GM19238 (cell line): ENCODE measurements at regions not wholly inside any gene's neighbourhood (a gene's known extent, or its start where the extent isn't known, plus 50 kb on each side); places are given as distances from the start of the nearest gene placed in this dataset.
"Not testable (repeated sequence)": the region's sequence is repeated elsewhere in the genome, so short reads cannot be mapped to it uniquely, and the experiment has no call there.

Experiments
- DNase-seq: peaks from one replicate; pipeline ENCODE4 v3.0.0; 2011; ENCODE audit warnings: low spot score; ENCODE audit not compliant: insufficient read length

DNA sequence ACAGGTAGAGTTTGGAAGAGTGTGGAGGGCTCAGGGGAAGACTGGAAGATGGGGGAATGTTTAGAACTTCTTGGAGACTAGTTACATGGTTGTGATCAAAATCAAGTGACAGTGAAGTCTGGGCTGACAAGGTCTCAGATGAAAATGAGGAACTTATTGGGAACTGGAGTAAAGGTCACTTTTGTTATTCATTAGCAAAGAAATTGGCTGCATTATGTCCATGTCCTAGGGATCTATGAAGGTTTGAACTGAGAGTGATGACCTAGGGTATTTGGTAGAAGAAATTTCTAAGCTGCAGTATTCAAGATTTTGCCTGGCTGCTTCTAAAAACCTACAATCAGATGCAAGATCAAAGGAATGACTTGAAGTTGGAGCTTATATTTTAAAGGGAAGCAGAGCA is 747.1 kb downstream of the KCNJ2 start:
- no peak for DNase-seq

DNA sequence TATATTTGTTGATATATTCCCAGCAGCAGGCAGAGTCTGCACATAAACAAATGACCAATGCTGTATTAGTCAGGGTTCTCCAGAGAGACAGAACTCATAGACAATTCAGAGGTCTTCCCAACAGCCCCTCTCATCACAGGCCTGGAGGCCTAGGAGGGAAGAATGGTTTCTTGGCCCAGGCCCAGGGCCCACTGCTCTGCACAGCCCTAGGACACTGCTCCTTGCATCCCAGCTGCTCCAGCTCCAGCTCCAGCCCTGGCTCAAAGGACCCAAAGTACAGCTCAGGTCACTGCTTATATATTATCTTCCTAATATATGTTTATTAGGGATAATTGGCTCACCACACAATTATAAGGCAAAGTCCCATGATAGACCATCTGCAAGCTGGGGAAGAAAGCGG is 749.9 kb downstream of the KCNJ2 start:
- no peak for DNase-seq

DNA sequence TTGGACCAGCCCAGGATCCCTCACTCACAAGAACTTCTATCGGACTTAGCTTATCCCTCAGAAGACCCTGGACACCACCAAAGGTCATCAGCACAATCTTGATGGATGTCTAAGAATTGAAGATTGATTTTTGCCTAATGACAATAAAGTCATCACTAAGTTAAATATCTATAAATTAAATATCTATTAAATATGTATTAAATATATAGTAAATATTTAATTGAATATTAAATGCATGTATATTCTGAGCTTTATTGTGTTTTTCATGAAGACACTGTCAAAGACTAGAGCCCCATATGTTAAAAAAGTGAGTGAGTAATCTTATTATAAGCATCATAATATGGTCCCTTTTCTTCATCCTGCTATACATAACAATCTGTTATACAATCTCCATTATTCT is 751.1 kb downstream of the KCNJ2 start:
- no peak for DNase-seq

GRCh38 chr17:70922268-70922667 is 752.9 kb downstream of the KCNJ2 start:
- no peak for DNase-seq

GRCh38 chr17:70924776-70925175 is 755.4 kb downstream of the KCNJ2 start:
- no peak for DNase-seq

GRCh38 chr17:70929226-70929625 is 759.9 kb downstream of the KCNJ2 start:
- no peak for DNase-seq

DNA sequence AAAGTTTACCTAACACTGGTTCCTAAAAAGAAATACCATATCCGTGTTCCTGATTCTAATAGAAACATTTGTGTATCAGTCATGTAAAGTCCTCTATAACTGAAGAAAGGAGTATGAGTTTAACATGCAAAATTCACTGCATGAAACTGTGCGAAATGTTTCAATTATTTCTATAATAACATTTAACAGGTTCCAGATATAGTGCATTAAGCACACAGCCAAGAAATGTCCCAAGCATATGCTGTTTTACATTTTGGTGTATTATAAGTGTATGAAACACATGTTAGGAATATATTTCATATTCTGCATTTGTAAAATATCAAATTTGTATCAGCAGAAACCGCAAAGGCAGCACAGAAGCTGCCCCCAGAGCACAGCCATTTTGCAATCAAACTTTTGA is 764.9 kb downstream of the KCNJ2 start:
- DNase-seq: no peak

DNA sequence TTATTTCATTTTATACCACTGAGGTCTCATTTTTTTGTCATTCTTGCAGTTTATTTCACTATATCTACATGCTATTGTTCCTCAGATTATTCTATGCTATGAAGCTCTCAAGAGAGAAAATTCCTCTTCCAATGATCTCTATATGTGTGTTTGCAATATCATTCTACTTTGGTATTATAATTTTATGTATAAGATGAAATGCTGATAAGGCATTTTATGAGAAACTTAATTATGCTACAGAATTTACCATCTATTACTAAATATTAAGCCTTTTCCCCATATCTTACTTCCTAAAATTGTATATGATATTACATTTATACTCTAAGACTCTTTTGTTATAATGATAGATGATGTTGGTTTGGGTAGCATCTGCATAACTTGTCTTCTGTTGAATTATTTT is 765.5 kb downstream of the KCNJ2 start:
- no peak for DNase-seq

GRCh38 chr17:70936724-70937123 is 767.4 kb downstream of the KCNJ2 start:
- no peak for DNase-seq

DNA sequence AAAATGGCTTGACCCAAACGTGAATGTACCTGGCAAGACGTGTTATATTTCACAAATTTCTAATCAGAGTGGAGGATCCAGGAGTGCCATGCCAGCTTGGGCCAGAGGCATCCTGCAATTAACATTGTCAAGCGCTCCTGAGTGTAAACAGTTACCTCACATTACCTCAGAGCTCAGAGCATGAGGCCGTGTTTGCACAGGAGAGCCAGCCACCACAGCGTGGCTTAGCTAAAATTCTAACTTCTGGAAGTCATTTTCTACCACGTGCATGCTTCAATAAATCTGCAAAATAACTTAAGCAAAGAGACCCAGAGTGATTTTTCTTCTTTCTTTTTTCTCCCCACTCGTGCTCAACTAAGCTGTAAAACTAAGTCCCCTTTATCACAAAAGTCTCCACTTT is 769.0 kb downstream of the KCNJ2 start:
- DNase-seq: no peak

DNA sequence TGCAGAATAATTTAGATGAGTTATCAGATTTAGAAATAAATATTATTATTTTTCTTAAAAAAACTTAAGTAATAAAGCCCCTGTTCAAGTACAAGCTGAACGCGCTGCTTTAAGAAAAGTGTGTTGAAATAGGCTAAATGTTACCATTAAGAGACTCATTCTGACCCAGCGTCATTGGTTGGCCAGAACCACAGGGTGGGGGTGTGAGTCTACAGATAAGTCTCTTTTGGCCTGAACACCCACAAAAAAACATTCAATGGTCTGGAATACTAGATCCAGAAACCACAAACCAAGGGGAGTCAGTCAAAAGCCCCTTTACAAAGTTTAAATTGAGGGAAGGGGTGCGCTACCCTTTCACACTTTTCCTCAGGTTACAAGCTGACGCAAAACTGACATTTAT is 776.1 kb downstream of the KCNJ2 start:
- no peak for DNase-seq

GRCh38 chr17:70947215-70947614 is 777.9 kb downstream of the KCNJ2 start:
- no peak for DNase-seq

- DNase-seq: no peak
Observed at GRCh38 chr17:70947636-70948565, 778.6 kb downstream of the KCNJ2 start.

DNA sequence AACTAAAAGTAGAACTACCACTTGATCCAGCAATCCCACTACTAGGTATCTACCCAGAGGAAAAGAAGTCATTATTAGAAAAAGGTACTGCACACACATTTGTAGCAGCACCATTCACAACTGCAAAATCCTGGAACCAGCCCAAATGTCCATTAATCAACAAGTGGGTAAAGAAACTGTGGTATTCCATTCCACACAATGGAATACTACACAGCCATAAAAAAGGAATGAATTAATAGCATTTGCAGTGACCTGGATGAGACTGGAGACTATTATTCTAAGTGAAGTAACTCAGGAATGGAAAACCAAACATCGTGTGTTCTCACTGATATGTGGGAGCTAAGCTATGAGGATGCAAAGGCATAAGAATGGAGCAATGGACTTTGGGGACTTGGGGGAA is 783.8 kb downstream of the KCNJ2 start:
- not testable (repeated sequence) for DNase-seq

- no peak for DNase-seq
Observed at GRCh38 chr17:70955441-70955840, 786.1 kb downstream of the KCNJ2 start.

DNA sequence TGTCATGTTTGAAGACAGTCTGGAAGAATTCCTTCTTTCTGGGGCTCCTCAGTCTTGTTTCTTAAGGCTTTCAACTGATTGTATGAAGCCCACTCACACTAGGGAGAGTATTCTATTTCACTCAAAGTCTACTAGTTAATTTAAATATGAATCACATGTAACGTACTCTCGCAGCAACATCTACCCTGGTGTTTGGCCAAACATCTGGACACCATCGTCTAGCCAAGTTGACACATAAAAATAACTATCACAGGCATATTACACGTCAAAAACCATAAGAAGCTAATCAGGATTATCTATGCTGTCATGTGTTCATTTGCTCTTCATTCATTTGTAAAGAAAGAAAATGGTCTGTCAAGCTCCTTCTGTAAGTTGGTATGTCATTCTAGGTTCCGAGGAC is 787.4 kb downstream of the KCNJ2 start:
- no peak for DNase-seq

GRCh38 chr17:70961341-70961740 is 792.0 kb downstream of the KCNJ2 start:
- no peak for DNase-seq

DNA sequence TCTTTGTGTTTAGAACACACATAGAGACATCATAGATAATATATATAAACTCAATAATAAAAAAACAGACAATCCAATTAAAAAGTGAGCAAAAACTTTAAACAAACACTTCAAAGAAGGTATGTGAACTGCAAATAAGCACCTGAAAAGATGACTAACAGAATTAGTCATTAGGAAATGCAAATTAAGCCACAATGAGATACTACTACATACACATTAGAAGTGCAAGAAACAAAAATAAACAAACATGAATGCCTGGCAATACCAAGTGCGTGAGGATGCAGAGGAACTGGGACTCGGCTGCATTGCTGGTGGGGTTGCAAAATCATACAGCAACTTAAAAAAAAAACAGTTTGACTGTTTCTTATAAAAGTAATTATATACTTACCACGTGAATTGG is 799.0 kb downstream of the KCNJ2 start:
- DNase-seq: no peak

DNA sequence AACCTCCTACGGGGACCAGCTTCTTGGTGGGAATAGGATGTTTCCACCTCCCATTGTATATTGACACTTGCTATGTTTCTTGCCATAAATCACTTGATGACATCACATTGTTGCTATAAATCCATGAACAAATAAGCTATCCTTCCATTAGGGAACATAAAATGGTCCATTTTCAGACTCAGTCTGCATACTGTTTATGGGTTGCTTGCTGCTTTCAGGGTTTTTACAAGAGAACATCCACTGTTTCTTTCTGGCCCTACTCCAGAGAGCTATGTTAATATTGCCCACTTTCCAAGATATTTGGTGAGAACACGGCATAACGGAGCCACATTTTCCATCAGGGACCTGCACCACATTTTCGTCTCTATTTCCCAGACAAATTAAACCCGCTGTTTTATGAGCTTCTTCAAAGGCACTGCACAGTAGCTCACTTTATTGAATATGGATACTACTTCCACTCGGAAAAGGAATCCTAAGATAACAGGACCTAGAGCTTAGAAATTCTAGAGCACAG is 800.2 kb downstream of the KCNJ2 start:
- DNase-seq: no peak

- DNase-seq: no peak
Observed at GRCh38 chr17:70976447-70976846, 807.1 kb downstream of the KCNJ2 start.

- no peak for DNase-seq
Observed at GRCh38 chr17:70984873-70985272, 815.5 kb downstream of the KCNJ2 start.

DNA sequence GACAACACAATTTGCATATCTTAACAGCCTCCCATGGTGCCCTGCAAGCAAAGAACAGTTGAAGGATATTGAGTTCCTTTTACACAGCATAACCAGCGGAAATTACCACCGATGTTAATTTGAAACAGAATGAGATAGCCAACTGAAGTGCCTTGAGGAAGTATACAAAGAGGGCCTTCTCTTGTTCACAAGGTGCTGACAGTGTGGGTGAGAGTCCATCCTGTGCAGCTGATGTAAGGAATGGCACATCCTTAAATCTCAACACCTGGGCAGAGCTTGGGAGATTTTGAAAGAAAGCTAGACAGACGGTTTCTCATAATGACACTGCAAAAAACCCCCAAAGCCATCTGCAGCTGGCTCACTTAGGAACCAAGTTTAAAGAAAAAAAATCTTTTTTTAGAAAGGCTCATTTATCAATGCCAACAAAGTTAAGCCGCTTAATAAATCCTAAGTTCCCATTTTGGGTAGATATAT is 818.6 kb downstream of the KCNJ2 start:
- DNase-seq: no peak

DNA sequence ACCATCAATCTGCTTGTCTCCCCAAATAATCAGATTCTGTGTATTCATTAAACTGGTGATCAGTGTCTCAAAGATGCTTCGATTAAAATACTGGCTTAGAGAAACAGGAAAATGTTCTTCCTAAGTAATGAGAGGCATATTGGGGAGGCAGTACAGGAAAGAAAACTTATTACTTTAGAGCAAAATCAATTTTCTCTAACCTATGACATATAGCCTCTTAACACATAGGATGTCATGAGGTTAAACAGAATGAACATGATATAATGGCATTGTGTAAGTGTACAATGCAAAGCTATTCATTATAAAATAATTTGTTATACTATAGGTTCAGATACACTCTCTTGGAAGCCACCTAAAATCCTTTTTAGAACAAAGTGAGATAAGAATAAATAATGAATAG is 819.3 kb downstream of the KCNJ2 start:
- DNase-seq: no peak
